ENCODE measurements at regions not wholly inside any gene's neighbourhood (a gene's known extent, or its start where the extent isn't known, plus 50 kb on each side); places are given as distances from the start of the nearest gene placed in this dataset.

GRCh38 chr14:94887591-94887990 lies 117.7 kb upstream of the GSC start:
- TF ChIP-seq CTCF (IDR thresholded peaks at IDR 0.05) (no peak), EZH2phosphoT487 (IDR thresholded peaks at IDR 0.05) (no peak)

All from neural progenitor cell (in vitro differentiated cells).